ENCODE measurements at regions not wholly inside any gene's neighbourhood (a gene's known extent, or its start where the extent isn't known, plus 50 kb on each side); places are given as distances from the start of the nearest gene placed in this dataset.
"Not testable (repeated sequence)": the region's sequence is repeated elsewhere in the genome, so short reads cannot be mapped to it uniquely, and the experiment has no call there.

GRCh38 chr13:56459286-56459685, 681.4 kb upstream of the PRR20A start:
- no peaks in the 10 kb centered on the region for H3K36me3 ChIP-seq (ENCODE audit: control insufficient read depth, insufficient read depth, low read length)
- H3K27me3 ChIP-seq (replicated peaks; ENCODE audit: control insufficient read depth, insufficient read depth, low read length): no peaks in the 10 kb centered on the region
- DNase-seq (ENCODE audit: extremely low read depth, insufficient read length): no peak
- TF ChIP-seq CTCF (IDR thresholded peaks at IDR 0.05; ENCODE audit: insufficient read depth, low read length, poor library complexity, severe bottlenecking): no peak
- no peak overlapping the region for H3K4me3 ChIP-seq (replicated peaks; ENCODE audit: low read depth, low read length)

GRCh38 chr13:56501750-56502149, 639.0 kb upstream of the PRR20A start:
- no peak for DNase-seq (ENCODE audit: extremely low read depth, insufficient read length)
- no peak for TF ChIP-seq CTCF (IDR thresholded peaks at IDR 0.05; ENCODE audit: insufficient read depth, low read length, poor library complexity, severe bottlenecking)
- no peak overlapping the region for H3K4me3 ChIP-seq (replicated peaks; ENCODE audit: low read depth, low read length)
- no peaks in the 10 kb centered on the region for H3K27me3 ChIP-seq (replicated peaks; ENCODE audit: control insufficient read depth, insufficient read depth, low read length)
- no peaks in the 10 kb centered on the region for H3K36me3 ChIP-seq (ENCODE audit: control insufficient read depth, insufficient read depth, low read length)

- no peak for TF ChIP-seq CTCF (IDR thresholded peaks at IDR 0.05; ENCODE audit: insufficient read depth, low read length, poor library complexity, severe bottlenecking)
- H3K27me3 ChIP-seq (replicated peaks; ENCODE audit: control insufficient read depth, insufficient read depth, low read length): no peaks in the 10 kb centered on the region
- no peak overlapping the region for H3K4me3 ChIP-seq (replicated peaks; ENCODE audit: low read depth, low read length)
- no peak for DNase-seq (ENCODE audit: extremely low read depth, insufficient read length)
- no peaks in the 10 kb centered on the region for H3K36me3 ChIP-seq (ENCODE audit: control insufficient read depth, insufficient read depth, low read length)
These were observed 629.9 kb upstream of the PRR20A start for GRCh38 chr13:56510836-56511235.

- not testable (repeated sequence) for H3K4me3 ChIP-seq (replicated peaks; ENCODE audit: low read depth, low read length); DNase-seq (ENCODE audit: extremely low read depth, insufficient read length); H3K27me3 ChIP-seq (replicated peaks; ENCODE audit: control insufficient read depth, insufficient read depth, low read length); H3K36me3 ChIP-seq (ENCODE audit: control insufficient read depth, insufficient read depth, low read length)
These were observed 628.4 kb upstream of the PRR20A start for GRCh38 chr13:56512336-56512735.

- Histone ChIP-seq H3K27me3 (replicated peaks; ENCODE audit: control insufficient read depth, insufficient read depth, low read length) (no peaks in the 10 kb centered on the region), H3K36me3 (ENCODE audit: control insufficient read depth, insufficient read depth, low read length) (no peaks in the 10 kb centered on the region), H3K4me3 (replicated peaks; ENCODE audit: low read depth, low read length) (no peak overlapping the region)
- TF ChIP-seq CTCF (IDR thresholded peaks at IDR 0.05; ENCODE audit: insufficient read depth, low read length, poor library complexity, severe bottlenecking): no peak
- DNase-seq (ENCODE audit: extremely low read depth, insufficient read length): no peak
These were observed 625.3 kb upstream of the PRR20A start for GRCh38 chr13:56515441-56515840.

DNA sequence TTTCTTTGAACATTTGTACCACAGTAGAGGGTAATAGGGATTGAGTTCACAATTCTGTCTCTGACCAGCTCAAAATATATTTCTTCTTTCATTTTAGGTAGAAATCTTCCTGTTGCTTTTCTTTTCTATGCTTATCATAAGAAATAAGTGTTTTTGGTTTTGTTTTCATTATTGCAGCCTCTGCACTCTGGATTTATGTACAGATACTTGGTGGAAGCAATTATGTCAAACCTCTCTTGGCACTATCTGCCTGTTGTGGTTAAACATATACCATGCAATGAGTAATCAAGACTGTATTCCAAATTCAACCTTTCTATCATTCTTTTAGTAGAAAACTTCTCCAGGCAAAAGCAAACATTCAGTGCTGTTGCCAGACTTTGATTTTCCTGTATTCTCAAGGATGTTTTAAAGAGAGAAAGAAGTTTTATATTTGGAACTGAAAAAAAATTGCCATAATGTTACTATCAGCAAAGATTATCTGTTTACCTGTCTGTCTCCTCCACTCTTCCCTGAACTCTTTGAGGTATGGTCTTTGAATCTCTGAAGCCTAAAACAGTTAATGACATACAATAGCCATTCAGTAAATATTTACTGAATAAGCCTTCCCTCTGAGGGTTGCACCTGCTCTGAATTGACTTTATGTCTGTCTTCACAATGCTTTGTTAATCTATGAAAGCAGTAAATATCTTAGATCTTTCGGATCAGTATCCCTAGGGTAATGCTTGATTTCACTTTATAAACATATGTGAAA, 612.5 kb upstream of the PRR20A start:
- Histone ChIP-seq H3K36me3 (ENCODE audit: control insufficient read depth, insufficient read depth, low read length) (no peaks in the 10 kb centered on the region), H3K27me3 (replicated peaks; ENCODE audit: control insufficient read depth, insufficient read depth, low read length) (no peaks in the 10 kb centered on the region), H3K4me3 (replicated peaks; ENCODE audit: low read depth, low read length) (no peak overlapping the region)
- DNase-seq (ENCODE audit: extremely low read depth, insufficient read length): no peak
- TF ChIP-seq CTCF (IDR thresholded peaks at IDR 0.05; ENCODE audit: insufficient read depth, low read length, poor library complexity, severe bottlenecking): no peak

Data from GM06990 (cell line).